CD4-positive, alpha-beta T cell (primary cell): ENCODE measurements at regions not wholly inside any gene's neighbourhood (a gene's known extent, or its start where the extent isn't known, plus 50 kb on each side); places are given as distances from the start of the nearest gene placed in this dataset.

Source experiments
- ATAC-seq: fragments of 200-7000 bp; cut with Tn5 transposase; one replicate; pipeline ENCODE4 v1.10.0; 2022; ENCODE audit warnings: mild to moderate bottlenecking; ENCODE audit not compliant: poor library complexity
- CTCF ChIA-PET: fragments of 350-600 bp; sonication (Branson Sonifier 250); formaldehyde crosslinking; loops from one replicate; lab custom pipeline; 2021; ENCODE audit warnings: antibody characterized with exemption, inconsistent platforms; lab: Charles Lee
- POLR2A ChIA-PET: fragments of 350-600 bp; sonication (Branson Sonifier 250); formaldehyde crosslinking; loops from one replicate; lab custom pipeline; 2021; ENCODE audit warnings: antibody characterized with exemption, inconsistent platforms; lab: Charles Lee
- DNase-seq, 14 experiments: peaks; one replicate each; pipeline ENCODE4 v3.0.0-alpha.2; 2013 to 2020; ENCODE audit warnings: mixed read lengths in 2 of 14
- H3K27ac ChIP-seq, 2 donors: one replicate each; pipeline versions ENCODE4 v1.5.1 to v1.7.0; 2013; ENCODE audit warnings: low read length in 2 of 2, low read depth in 1 of 2, mild to moderate bottlenecking in 1 of 2
- H3K27me3 ChIP-seq, 2 experiments: 1 replicate in 1 of 2; 2 replicates in 1 of 2; pipeline versions ENCODE4 v1.6.1 to v1.7.0; 2013; ENCODE audit warnings: low read length in 2 of 2, control low read depth in 1 of 2, mild to moderate bottlenecking in 1 of 2, moderate library complexity in 1 of 2; ENCODE audit not compliant: insufficient read depth in 2 of 2, control insufficient read depth in 1 of 2
- H3K36me3 ChIP-seq: one replicate; pipeline ENCODE4 v1.6.1; 2013; ENCODE audit warnings: low read length, control low read depth; ENCODE audit not compliant: insufficient read depth
- H3K4me1 ChIP-seq: one replicate; pipeline ENCODE4 v1.6.1; 2013; ENCODE audit warnings: low read length, control low read depth; ENCODE audit not compliant: insufficient read depth
- H3K4me3 ChIP-seq: one replicate; pipeline ENCODE4 v1.5.1; 2013; ENCODE audit warnings: mild to moderate bottlenecking, low read length, moderate library complexity
- H3K9me3 ChIP-seq, 2 experiments: 1 replicate in 1 of 2; 2 replicates in 1 of 2; pipeline versions ENCODE4 v1.6.1 to v1.7.0; 2013; ENCODE audit warnings: low read length in 2 of 2, mild to moderate bottlenecking in 2 of 2, control low read depth in 1 of 2, moderate library complexity in 1 of 2; ENCODE audit not compliant: control insufficient read depth in 1 of 2, insufficient read depth in 1 of 2
- H3K27ac Mint-ChIP-seq: one replicate; pipeline ENCODE4 v1.8.0; 2020; ENCODE audit warnings: mixed read lengths
- H3K27me3 Mint-ChIP-seq: one replicate; pipeline ENCODE4 v1.8.0; 2021; ENCODE audit warnings: mixed read lengths
- H3K36me3 Mint-ChIP-seq: one replicate; pipeline ENCODE4 v1.8.0; 2021; ENCODE audit warnings: low read depth, mixed read lengths
- H3K4me1 Mint-ChIP-seq: one replicate; pipeline ENCODE4 v1.8.0; 2021; ENCODE audit warnings: low read depth, mixed read lengths
- H3K4me3 Mint-ChIP-seq: one replicate; pipeline ENCODE4 v1.8.0; 2020; ENCODE audit warnings: mild to moderate bottlenecking, mixed read lengths
- H3K9me3 Mint-ChIP-seq: one replicate; pipeline ENCODE4 v1.8.0; 2020; ENCODE audit warnings: mixed read lengths
- intact Hi-C, 2 experiments: fragments of 100-400 bp; cut with DNase I in 1 of 2; cut with micrococcal nuclease in 1 of 2; formaldehyde crosslinking; loops; one replicate each; pipeline versions ENCODE4 v1.15.1 to v1.9.0; 2023 to 2025; cut with DNase I, micrococcal nuclease
- TF ChIP-seq, protein P1 (sequence below): fragments of 200-600 bp; IDR thresholded peaks from one replicate; pipeline ENCODE4 v1.8.0; 2022; ENCODE audit warnings: antibody characterized with exemption, mild to moderate bottlenecking

DNA sequence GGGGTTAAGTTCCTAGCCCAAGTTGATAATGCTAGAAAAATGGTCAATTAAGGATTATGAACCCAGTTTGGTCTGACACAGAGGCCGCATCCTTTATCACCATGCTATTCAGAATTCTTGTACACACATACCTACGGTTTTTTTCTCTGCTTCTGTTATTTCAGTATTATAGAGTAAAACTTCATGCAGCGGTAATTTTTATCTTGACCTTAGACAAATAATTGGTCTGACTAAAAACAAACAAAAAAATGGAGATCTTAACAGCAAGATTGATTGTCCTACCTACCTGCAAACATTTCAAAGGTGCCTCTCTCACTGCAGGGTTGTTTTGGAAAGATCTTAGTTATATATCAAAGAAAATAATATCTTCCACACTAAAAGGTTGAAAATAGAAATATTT lies 201.9 kb upstream of the PRICKLE1 start:
- POLR2A ChIA-PET, result no interaction called here
- CTCF ChIA-PET, result no interaction called here
- ATAC-seq, result no peak

DNA sequence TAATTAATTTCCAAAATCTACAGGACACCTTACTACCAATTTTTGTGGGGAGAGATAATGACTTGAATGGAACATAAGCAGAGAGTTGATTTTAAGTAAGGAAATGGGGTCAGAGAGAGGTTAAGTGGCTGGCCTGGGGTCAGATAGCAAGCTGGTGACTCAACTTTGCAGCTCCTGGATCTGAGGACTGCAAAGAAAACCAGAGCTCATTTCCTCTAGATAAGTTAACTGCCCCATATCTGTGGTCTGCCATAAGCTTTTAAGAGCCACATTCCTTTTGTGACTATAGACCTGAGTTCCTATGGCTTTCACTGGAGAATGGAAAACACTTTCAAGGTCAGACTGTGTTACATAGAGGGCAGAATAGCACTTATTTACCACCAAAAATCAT lies 201.2 kb upstream of the PRICKLE1 start:
- no peak overlapping the region for H3K4me3 Mint-ChIP-seq
- H3K27ac Mint-ChIP-seq, result no peak overlapping the region
- Histone ChIP-seq H3K27ac (no peak overlapping the region), H3K4me3 (no peak overlapping the region), H3K9me3 (peaks cover 0 to 4% of the 10 kb centered on the region in 2 experiments), H3K36me3 (no peaks in the 10 kb centered on the region), H3K27me3 (no peaks in the 10 kb centered on the region), H3K4me1 (no peaks in the 10 kb centered on the region)
- no peak for DNase-seq
- no peaks in the 10 kb centered on the region for H3K9me3 Mint-ChIP-seq
- ChIA-PET POLR2A (no interaction called here), CTCF (no interaction called here)
- H3K36me3 Mint-ChIP-seq, result no peaks in the 10 kb centered on the region
- ATAC-seq, result no peak
- TF ChIP-seq, protein P1, sequence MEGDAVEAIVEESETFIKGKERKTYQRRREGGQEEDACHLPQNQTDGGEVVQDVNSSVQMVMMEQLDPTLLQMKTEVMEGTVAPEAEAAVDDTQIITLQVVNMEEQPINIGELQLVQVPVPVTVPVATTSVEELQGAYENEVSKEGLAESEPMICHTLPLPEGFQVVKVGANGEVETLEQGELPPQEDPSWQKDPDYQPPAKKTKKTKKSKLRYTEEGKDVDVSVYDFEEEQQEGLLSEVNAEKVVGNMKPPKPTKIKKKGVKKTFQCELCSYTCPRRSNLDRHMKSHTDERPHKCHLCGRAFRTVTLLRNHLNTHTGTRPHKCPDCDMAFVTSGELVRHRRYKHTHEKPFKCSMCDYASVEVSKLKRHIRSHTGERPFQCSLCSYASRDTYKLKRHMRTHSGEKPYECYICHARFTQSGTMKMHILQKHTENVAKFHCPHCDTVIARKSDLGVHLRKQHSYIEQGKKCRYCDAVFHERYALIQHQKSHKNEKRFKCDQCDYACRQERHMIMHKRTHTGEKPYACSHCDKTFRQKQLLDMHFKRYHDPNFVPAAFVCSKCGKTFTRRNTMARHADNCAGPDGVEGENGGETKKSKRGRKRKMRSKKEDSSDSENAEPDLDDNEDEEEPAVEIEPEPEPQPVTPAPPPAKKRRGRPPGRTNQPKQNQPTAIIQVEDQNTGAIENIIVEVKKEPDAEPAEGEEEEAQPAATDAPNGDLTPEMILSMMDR, result no peak
- intact Hi-C loops, result no loop called here
- H3K4me1 Mint-ChIP-seq, result no peaks in the 10 kb centered on the region
- H3K27me3 Mint-ChIP-seq, result no peaks in the 10 kb centered on the region

More for the DNA sequence above, 201.9 kb upstream of the PRICKLE1 start:
- Histone ChIP-seq H3K4me1 (no peaks in the 10 kb centered on the region), H3K36me3 (no peaks in the 10 kb centered on the region), H3K9me3 (peaks cover 0 to 4% of the 10 kb centered on the region in 2 experiments), H3K27ac (no peak overlapping the region), H3K4me3 (no peak overlapping the region), H3K27me3 (no peaks in the 10 kb centered on the region)
- H3K4me3 Mint-ChIP-seq, result no peak overlapping the region
- TF ChIP-seq, protein P1, result no peak
- DNase-seq, result no peak
- H3K27ac Mint-ChIP-seq, result no peak overlapping the region
- H3K9me3 Mint-ChIP-seq, result no peaks in the 10 kb centered on the region
- no peaks in the 10 kb centered on the region for H3K27me3 Mint-ChIP-seq
- H3K36me3 Mint-ChIP-seq, result no peaks in the 10 kb centered on the region
- intact Hi-C loops, result no loop called here
- H3K4me1 Mint-ChIP-seq, result no peaks in the 10 kb centered on the region

DNA sequence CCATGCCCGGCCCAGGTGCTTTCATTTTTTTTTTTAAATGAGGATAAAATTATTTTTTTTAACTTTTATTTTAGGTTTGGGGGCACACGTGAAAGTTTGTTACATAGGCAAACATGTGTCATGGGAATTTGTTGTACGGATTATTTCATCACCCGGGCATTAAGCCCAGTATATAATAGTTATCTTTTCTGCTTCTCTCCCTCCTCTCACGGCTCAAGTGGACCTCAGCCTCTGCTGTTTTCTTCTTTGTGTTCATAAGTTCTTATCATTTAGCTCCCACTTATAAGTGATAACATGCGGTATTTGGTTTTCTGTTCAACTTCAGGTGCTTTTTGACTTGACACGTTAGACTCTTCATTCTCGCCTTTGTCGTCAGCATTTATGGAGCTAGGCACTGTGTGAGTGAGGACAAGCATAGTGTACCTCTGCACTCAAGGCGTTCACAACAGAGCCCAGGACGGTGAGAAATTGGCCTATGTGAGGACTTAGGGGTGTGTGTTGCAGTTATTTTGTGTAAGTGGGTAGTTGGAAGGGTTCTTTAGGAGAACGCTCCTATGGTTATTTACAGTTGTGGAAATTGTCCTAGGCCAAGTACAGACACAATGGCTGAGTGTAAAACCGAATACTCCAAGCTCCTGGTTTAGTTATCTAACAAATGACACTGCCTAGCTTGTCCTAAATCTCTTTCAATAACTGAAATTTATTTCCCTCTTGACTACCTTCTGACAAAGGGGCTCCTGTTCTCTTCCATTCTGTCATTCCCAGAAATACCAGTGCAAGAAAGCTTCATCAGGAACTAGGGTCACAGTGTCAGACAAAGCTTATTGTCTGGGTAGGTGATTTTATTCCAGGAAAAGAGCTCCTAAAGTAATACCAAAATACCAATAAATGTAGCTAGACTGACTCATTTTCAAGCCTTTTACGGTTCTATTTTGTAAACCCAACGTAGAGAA lies 200.5 kb upstream of the PRICKLE1 start:
- Mint-ChIP-seq H3K27me3 (no peaks in the 10 kb centered on the region), H3K36me3 (no peaks in the 10 kb centered on the region), H3K27ac (no peak overlapping the region), H3K4me1 (no peaks in the 10 kb centered on the region), H3K9me3 (no peaks in the 10 kb centered on the region), H3K4me3 (no peak overlapping the region)
- intact Hi-C loops, result no loop called here
- Histone ChIP-seq H3K36me3 (no peaks in the 10 kb centered on the region), H3K9me3 (peaks cover 0 to 4% of the 10 kb centered on the region in 2 experiments), H3K4me1 (no peaks in the 10 kb centered on the region), H3K27ac (no peak overlapping the region), H3K27me3 (no peaks in the 10 kb centered on the region), H3K4me3 (no peak overlapping the region)
- ChIA-PET CTCF (no interaction called here), POLR2A (no interaction called here)
- ATAC-seq, result no peak
- TF ChIP-seq, protein P1, result no peak
- DNase-seq, result no peak
